K562 (cell line): ENCODE measurements at regions not wholly inside any gene's neighbourhood (a gene's known extent, or its start where the extent isn't known, plus 50 kb on each side); places are given as distances from the start of the nearest gene placed in this dataset.

Source experiments
- ATAC-seq: fragments of 200-7000 bp; cut with Tn5 transposase; 3 replicates; pipeline ENCODE4 v1.9.1; 2020; ENCODE audit warnings: moderate library complexity
- BruUV-seq: library from RNA; stranded (reverse); fragments of 400-500 nt; replicated peaks from 2 replicates; lab custom pipeline; 2021; lab: Mats Ljungman, UMichigan
- CTCF ChIA-PET: fragments of 300-600 bp; formaldehyde crosslinking; extraction: SDS; loops from one replicate; lab custom pipeline; 2021; ENCODE audit warnings: low intra/inter-chr PET ratio; lab: Yijun Ruan, JAX
- POLR2A ChIA-PET: fragments of 300-600, 350-650 bp; sonication (Branson Sonifier 250); formaldehyde crosslinking; extraction: SDS; loops from one replicate; lab custom pipeline; 2021; ENCODE audit warnings: antibody characterized with exemption, inconsistent platforms; lab: Yijun Ruan, JAX
- DNase-seq, 4 experiments: peaks; one replicate each; pipeline versions ENCODE4 v3.0.0 to v3.0.0-alpha.2; 2011 to 2018; ENCODE audit warnings: low spot score in 3 of 4, mixed read lengths in 3 of 4; ENCODE audit errors: extremely low read depth in 1 of 4
- FAIRE-seq: peaks from 2 replicates; lab custom pipeline; 2011; peaks lifted over from hg19 to GRCh38; lab: Jason Lieb, UNC
- H2AFZ ChIP-seq: 2 replicates; pipeline ENCODE4 v1.6.0; 2011; ENCODE audit warnings: low read depth, low read length, control low read depth, inconsistent platforms
- H3K27ac ChIP-seq: fragments of 200-600 bp; 3 replicates; pipeline ENCODE4 v1.8.0; 2011; ENCODE audit warnings: low read depth, mild to moderate bottlenecking, control low read depth, inconsistent platforms, low read length, moderate library complexity, mixed read lengths; ENCODE audit errors: extremely low read depth
- H3K27me3 ChIP-seq, 2 experiments: fragments of 300-600 bp in 1 of 2; 2 replicates in 1 of 2; 3 replicates in 1 of 2; pipeline versions ENCODE4 v1.6.0 to v1.8.0; 2011; ENCODE audit warnings: inconsistent platforms in 2 of 2, low read length in 2 of 2, mild to moderate bottlenecking in 1 of 2, mixed read lengths in 1 of 2, moderate library complexity in 1 of 2; ENCODE audit not compliant: control insufficient read depth in 2 of 2, insufficient read depth in 2 of 2
- H3K36me3 ChIP-seq: fragments of 300-600 bp; 3 replicates; pipeline ENCODE4 v1.8.0; 2011; ENCODE audit warnings: mild to moderate bottlenecking, low read length, inconsistent platforms; ENCODE audit not compliant: control insufficient read depth, insufficient read depth
- H3K4me1 ChIP-seq, 2 experiments: fragments of 200-600 bp in 1 of 2; replicated peaks in 1 of 2; 2 replicates in 1 of 2; 3 replicates in 1 of 2; pipeline versions ENCODE4 v1.5.1 to v1.8.0; 2011; ENCODE audit warnings: inconsistent platforms in 2 of 2, low read length in 2 of 2, mild to moderate bottlenecking in 1 of 2, mixed read lengths in 1 of 2, moderate library complexity in 1 of 2; ENCODE audit not compliant: control insufficient read depth in 2 of 2, insufficient read depth in 2 of 2
- H3K4me2 ChIP-seq: 2 replicates; pipeline ENCODE4 v1.6.1; 2011; ENCODE audit warnings: low read length, control low read depth, inconsistent platforms, mixed read lengths; ENCODE audit not compliant: insufficient read depth
- H3K4me3 ChIP-seq: fragments of 200-600 bp; sonication (generic), shearing (Covaris generic); 2 replicates; pipeline ENCODE4 v1.5.1; 2016; ENCODE audit warnings: control low read depth, inconsistent platforms
- H3K79me2 ChIP-seq: fragments of 200-600 bp; 3 replicates; pipeline ENCODE4 v1.8.0; 2011; ENCODE audit warnings: low read length, inconsistent platforms; ENCODE audit not compliant: control insufficient read depth, insufficient read depth
- H3K9ac ChIP-seq, 2 experiments: 2 replicates each; pipeline versions ENCODE4 v1.6.0 to v1.6.1; 2011; ENCODE audit warnings: low read depth in 2 of 2, low read length in 2 of 2, control low read depth in 1 of 2, inconsistent platforms in 1 of 2, mild to moderate bottlenecking in 1 of 2, mixed read lengths in 1 of 2; ENCODE audit not compliant: insufficient read depth in 1 of 2
- H3K9me1 ChIP-seq: one replicate; pipeline ENCODE4 v1.6.0; 2011; ENCODE audit warnings: inconsistent platforms, mild to moderate bottlenecking, low read length, moderate library complexity; ENCODE audit not compliant: control insufficient read depth, insufficient read depth
- H3K9me3 ChIP-seq: replicated peaks from 2 replicates; pipeline ENCODE4 v1.5.1; 2011; ENCODE audit warnings: low read depth, low read length, inconsistent platforms; ENCODE audit not compliant: control insufficient read depth, insufficient read depth
- H4K20me1 ChIP-seq: replicated peaks from 2 replicates; pipeline ENCODE4 v1.6.1; 2011; ENCODE audit warnings: low read length, inconsistent platforms, mixed read lengths; ENCODE audit not compliant: control insufficient read depth, insufficient read depth
- CCAR2 ChIP-seq: fragments of 200-400 bp; formaldehyde crosslinking; IDR thresholded peaks from 2 replicates; pipeline ENCODE4 v1.6.1; 2017; ENCODE audit warnings: mild to moderate bottlenecking, low read depth, low read length
- CCNT2 ChIP-seq: IDR thresholded peaks from 2 replicates; pipeline ENCODE4 v1.6.1; 2011; ENCODE audit warnings: borderline replicate concordance, low read depth, mild to moderate bottlenecking, moderate library complexity, mixed read lengths, low read length; ENCODE audit not compliant: insufficient read length; ENCODE audit errors: extremely low read depth
- DDX20 ChIP-seq: fragments of 450-650 bp; IDR thresholded peaks from 2 replicates; pipeline ENCODE4 v1.6.1; 2016; ENCODE audit warnings: missing genetic modification characterization, low read depth, mild to moderate bottlenecking, missing compliant biosample characterization, moderate library complexity
- FOXK1 ChIP-seq: sonication (generic); formaldehyde crosslinking; IDR thresholded peaks from 2 replicates; pipeline ENCODE4 v1.8.0; 2022; ENCODE audit warnings: missing genetic modification reagents, mild to moderate bottlenecking, borderline replicate concordance
- MEF2A ChIP-seq: IDR thresholded peaks from 2 replicates; pipeline ENCODE4 v1.6.1; 2011; ENCODE audit warnings: low read depth, mild to moderate bottlenecking, low read length, moderate library complexity; ENCODE audit not compliant: control insufficient read depth
- POLR3G ChIP-seq: IDR thresholded peaks from 2 replicates; pipeline ENCODE4 v1.6.1; 2011; ENCODE audit not compliant: insufficient read length, insufficient replicate concordance; ENCODE audit errors: extremely low read depth
- SPI1 ChIP-seq: IDR thresholded peaks from 2 replicates; pipeline ENCODE4 v1.6.1; 2011; ENCODE audit warnings: low read depth, low read length, control low read depth, borderline replicate concordance
- XRCC5 ChIP-seq: fragments of 200-400 bp; formaldehyde crosslinking; IDR thresholded peaks from 2 replicates; pipeline ENCODE4 v1.6.1; 2017; ENCODE audit warnings: low read depth, mild to moderate bottlenecking, low read length
- ZEB2 ChIP-seq: fragments of 450-650 bp; IDR thresholded peaks from 2 replicates; pipeline ENCODE4 v1.6.1; 2016
- ZNF174 ChIP-seq: fragments of 250-450 bp; sonication (Bioruptor Pico); IDR thresholded peaks from 2 replicates; pipeline ENCODE4 v1.4.0; 2020; ENCODE audit warnings: mild to moderate bottlenecking
- ZNF184 ChIP-seq: sonication (generic); formaldehyde crosslinking; IDR thresholded peaks from 2 replicates; pipeline ENCODE4 v1.5.0; 2020; ENCODE audit warnings: missing genetic modification reagents
- WGBS: fragments of 100-300 bp; shearing (Covaris generic); methylation state at CpG from one replicate; pipeline ENCODE4 v1.1.6; 2016; ENCODE audit warnings: low coverage, mixed read lengths; ENCODE audit not compliant: insufficient coverage; ENCODE audit errors: missing lambda C conversion rate; 5-methylcytosine and 5-hydroxymethylcytosine counted together
- in situ Hi-C: fragments of 300-500 bp; cut with MboI; formaldehyde crosslinking; loops from 4 replicates; pipeline ENCODE4 v1.15.0; 2018; ENCODE audit warnings: inconsistent platforms, mixed read lengths
- intact Hi-C: fragments of 100-400 bp; cut with micrococcal nuclease; formaldehyde crosslinking; loops from 2 replicates; pipeline ENCODE4 v1.14.2; 2022
- TF ChIP-seq, protein P1 (sequence below): fragments of 250-450 bp; sonication (Bioruptor Pico); IDR thresholded peaks from 2 replicates; pipeline ENCODE4 v1.5.0; 2020; ENCODE audit warnings: mild to moderate bottlenecking
- TF ChIP-seq, protein P2 (sequence below): sonication (generic); formaldehyde crosslinking; IDR thresholded peaks from 2 replicates; pipeline ENCODE4 v1.8.0; 2022; ENCODE audit warnings: missing genetic modification reagents, mild to moderate bottlenecking, borderline replicate concordance
- TF ChIP-seq, protein P3 (sequence below): sonication (generic); formaldehyde crosslinking; IDR thresholded peaks from 2 replicates; pipeline ENCODE4 v1.8.1; 2023; ENCODE audit warnings: mild to moderate bottlenecking, missing genetic modification reagents
- TF ChIP-seq, protein P4 (sequence below): fragments of 450-650 bp; IDR thresholded peaks from 2 replicates; pipeline ENCODE4 v1.7.1; 2018; ENCODE audit warnings: mild to moderate bottlenecking, low read depth; ENCODE audit not compliant: partially characterized antibody

DNA sequence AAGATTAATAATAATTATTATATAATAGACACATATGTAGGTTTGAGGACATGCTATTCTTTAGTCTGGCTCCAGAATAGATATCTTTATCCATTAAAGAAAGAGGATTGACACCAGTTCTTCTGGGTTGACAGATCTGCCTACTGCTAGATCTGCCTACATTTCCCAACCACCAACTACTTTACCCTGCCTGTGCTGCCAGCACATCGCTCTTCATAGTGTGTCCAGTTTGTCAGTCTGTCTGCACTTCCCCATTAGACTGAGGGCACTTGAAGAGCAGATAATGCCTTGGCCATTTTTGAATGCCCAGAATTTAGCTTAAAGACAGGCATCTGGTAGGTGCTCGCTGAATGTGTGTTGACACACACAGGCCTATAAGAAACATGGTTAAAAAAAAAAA, 910.1 kb upstream of the FAT3 start:
- ChIA-PET POLR2A (no interaction called here), CTCF (no interaction called here)
- Histone ChIP-seq H3K4me3 (no peak overlapping the region), H2AFZ (no peak overlapping the region), H3K9me1 (no peaks in the 10 kb centered on the region), H3K79me2 (no peaks in the 10 kb centered on the region), H3K27ac (no peak overlapping the region), H3K27me3 (no peaks in the 10 kb centered on the region), H3K9me3 (no peaks in the 10 kb centered on the region), H4K20me1 (no peaks in the 10 kb centered on the region), H3K9ac (no peak overlapping the region), H3K4me1 (no peaks in the 10 kb centered on the region), H3K36me3 (no peaks in the 10 kb centered on the region), H3K4me2 (no peak overlapping the region)
- ATAC-seq = no peak
- no peak for TF ChIP-seq MEF2A
- TF ChIP-seq, protein P1, sequence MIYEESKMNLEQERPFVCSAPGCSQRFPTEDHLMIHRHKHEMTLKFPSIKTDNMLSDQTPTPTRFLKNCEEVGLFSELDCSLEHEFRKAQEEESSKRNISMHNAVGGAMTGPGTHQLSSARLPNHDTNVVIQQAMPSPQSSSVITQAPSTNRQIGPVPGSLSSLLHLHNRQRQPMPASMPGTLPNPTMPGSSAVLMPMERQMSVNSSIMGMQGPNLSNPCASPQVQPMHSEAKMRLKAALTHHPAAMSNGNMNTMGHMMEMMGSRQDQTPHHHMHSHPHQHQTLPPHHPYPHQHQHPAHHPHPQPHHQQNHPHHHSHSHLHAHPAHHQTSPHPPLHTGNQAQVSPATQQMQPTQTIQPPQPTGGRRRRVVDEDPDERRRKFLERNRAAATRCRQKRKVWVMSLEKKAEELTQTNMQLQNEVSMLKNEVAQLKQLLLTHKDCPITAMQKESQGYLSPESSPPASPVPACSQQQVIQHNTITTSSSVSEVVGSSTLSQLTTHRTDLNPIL (CRISPR knock-in tag) = no peak
- no peak for TF ChIP-seq SPI1
- TF ChIP-seq CCAR2 = no peak
- no peak for TF ChIP-seq POLR3G
- TF ChIP-seq, protein P2, sequence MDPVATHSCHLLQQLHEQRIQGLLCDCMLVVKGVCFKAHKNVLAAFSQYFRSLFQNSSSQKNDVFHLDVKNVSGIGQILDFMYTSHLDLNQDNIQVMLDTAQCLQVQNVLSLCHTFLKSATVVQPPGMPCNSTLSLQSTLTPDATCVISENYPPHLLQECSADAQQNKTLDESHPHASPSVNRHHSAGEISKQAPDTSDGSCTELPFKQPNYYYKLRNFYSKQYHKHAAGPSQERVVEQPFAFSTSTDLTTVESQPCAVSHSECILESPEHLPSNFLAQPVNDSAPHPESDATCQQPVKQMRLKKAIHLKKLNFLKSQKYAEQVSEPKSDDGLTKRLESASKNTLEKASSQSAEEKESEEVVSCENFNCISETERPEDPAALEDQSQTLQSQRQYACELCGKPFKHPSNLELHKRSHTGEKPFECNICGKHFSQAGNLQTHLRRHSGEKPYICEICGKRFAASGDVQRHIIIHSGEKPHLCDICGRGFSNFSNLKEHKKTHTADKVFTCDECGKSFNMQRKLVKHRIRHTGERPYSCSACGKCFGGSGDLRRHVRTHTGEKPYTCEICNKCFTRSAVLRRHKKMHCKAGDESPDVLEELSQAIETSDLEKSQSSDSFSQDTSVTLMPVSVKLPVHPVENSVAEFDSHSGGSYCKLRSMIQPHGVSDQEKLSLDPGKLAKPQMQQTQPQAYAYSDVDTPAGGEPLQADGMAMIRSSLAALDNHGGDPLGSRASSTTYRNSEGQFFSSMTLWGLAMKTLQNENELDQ (CRISPR knock-in tag) = no peak
- TF ChIP-seq DDX20 (tag) = no peak
- no peak for TF ChIP-seq ZNF184 (CRISPR knock-in tag)
- no peak for TF ChIP-seq CCNT2
- TF ChIP-seq, protein P3, sequence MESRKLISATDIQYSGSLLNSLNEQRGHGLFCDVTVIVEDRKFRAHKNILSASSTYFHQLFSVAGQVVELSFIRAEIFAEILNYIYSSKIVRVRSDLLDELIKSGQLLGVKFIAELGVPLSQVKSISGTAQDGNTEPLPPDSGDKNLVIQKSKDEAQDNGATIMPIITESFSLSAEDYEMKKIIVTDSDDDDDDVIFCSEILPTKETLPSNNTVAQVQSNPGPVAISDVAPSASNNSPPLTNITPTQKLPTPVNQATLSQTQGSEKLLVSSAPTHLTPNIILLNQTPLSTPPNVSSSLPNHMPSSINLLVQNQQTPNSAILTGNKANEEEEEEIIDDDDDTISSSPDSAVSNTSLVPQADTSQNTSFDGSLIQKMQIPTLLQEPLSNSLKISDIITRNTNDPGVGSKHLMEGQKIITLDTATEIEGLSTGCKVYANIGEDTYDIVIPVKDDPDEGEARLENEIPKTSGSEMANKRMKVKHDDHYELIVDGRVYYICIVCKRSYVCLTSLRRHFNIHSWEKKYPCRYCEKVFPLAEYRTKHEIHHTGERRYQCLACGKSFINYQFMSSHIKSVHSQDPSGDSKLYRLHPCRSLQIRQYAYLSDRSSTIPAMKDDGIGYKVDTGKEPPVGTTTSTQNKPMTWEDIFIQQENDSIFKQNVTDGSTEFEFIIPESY (CRISPR knock-in tag) = no peak
- TF ChIP-seq, protein P4, sequence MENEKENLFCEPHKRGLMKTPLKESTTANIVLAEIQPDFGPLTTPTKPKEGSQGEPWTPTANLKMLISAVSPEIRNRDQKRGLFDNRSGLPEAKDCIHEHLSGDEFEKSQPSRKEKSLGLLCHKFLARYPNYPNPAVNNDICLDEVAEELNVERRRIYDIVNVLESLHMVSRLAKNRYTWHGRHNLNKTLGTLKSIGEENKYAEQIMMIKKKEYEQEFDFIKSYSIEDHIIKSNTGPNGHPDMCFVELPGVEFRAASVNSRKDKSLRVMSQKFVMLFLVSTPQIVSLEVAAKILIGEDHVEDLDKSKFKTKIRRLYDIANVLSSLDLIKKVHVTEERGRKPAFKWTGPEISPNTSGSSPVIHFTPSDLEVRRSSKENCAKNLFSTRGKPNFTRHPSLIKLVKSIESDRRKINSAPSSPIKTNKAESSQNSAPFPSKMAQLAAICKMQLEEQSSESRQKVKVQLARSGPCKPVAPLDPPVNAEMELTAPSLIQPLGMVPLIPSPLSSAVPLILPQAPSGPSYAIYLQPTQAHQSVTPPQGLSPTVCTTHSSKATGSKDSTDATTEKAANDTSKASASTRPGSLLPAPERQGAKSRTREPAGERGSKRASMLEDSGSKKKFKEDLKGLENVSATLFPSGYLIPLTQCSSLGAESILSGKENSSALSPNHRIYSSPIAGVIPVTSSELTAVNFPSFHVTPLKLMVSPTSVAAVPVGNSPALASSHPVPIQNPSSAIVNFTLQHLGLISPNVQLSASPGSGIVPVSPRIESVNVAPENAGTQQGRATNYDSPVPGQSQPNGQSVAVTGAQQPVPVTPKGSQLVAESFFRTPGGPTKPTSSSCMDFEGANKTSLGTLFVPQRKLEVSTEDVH = no peak
- no peak for TF ChIP-seq ZEB2
- no peak for TF ChIP-seq XRCC5
- TF ChIP-seq ZNF174 (CRISPR knock-in tag) = no peak
- TF ChIP-seq FOXK1 (CRISPR knock-in tag) = no peak
- BruUV-seq = no TSS peak
- no peak for DNase-seq
- WGBS = 0% methylated on average over 2 of the region's 2 CpGs
- in situ Hi-C loops (no loop called here), intact Hi-C loops (no loop called here)
- FAIRE-seq = no peak
